ENCODE measurements at regions not wholly inside any gene's neighbourhood (a gene's known extent, or its start where the extent isn't known, plus 50 kb on each side); places are given as distances from the start of the nearest gene placed in this dataset.

DNA sequence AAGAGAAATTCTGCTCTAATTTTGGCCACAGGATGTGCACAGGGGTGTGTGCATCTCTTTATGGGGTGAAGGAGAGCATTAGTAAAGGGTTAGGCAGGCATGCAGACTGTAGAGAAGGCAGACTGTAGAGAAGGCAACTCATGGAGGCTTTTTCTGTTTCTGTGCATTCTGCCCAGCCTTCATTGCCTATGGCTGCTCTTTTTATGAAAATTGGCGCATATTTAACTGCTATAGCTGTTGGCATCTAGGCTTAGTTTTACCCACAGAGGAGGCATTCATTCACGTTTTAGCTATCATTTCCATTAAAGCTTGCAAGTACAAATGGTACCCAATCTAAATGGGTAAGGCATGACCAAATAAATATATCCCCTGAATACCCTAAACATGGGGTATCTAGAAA, 286.8 kb upstream of the ID4 start:
- TF ChIP-seq, protein P1, sequence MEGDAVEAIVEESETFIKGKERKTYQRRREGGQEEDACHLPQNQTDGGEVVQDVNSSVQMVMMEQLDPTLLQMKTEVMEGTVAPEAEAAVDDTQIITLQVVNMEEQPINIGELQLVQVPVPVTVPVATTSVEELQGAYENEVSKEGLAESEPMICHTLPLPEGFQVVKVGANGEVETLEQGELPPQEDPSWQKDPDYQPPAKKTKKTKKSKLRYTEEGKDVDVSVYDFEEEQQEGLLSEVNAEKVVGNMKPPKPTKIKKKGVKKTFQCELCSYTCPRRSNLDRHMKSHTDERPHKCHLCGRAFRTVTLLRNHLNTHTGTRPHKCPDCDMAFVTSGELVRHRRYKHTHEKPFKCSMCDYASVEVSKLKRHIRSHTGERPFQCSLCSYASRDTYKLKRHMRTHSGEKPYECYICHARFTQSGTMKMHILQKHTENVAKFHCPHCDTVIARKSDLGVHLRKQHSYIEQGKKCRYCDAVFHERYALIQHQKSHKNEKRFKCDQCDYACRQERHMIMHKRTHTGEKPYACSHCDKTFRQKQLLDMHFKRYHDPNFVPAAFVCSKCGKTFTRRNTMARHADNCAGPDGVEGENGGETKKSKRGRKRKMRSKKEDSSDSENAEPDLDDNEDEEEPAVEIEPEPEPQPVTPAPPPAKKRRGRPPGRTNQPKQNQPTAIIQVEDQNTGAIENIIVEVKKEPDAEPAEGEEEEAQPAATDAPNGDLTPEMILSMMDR (IDR thresholded peaks at IDR 0.05), result no peak
- TF ChIP-seq, protein P2, sequence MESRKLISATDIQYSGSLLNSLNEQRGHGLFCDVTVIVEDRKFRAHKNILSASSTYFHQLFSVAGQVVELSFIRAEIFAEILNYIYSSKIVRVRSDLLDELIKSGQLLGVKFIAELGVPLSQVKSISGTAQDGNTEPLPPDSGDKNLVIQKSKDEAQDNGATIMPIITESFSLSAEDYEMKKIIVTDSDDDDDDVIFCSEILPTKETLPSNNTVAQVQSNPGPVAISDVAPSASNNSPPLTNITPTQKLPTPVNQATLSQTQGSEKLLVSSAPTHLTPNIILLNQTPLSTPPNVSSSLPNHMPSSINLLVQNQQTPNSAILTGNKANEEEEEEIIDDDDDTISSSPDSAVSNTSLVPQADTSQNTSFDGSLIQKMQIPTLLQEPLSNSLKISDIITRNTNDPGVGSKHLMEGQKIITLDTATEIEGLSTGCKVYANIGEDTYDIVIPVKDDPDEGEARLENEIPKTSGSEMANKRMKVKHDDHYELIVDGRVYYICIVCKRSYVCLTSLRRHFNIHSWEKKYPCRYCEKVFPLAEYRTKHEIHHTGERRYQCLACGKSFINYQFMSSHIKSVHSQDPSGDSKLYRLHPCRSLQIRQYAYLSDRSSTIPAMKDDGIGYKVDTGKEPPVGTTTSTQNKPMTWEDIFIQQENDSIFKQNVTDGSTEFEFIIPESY (IDR thresholded peaks at IDR 0.05; ENCODE audit: borderline replicate concordance, low read depth), result no peak
- TF ChIP-seq, protein P3, sequence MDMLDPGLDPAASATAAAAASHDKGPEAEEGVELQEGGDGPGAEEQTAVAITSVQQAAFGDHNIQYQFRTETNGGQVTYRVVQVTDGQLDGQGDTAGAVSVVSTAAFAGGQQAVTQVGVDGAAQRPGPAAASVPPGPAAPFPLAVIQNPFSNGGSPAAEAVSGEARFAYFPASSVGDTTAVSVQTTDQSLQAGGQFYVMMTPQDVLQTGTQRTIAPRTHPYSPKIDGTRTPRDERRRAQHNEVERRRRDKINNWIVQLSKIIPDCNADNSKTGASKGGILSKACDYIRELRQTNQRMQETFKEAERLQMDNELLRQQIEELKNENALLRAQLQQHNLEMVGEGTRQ (IDR thresholded peaks at IDR 0.05; ENCODE audit: borderline replicate concordance, low read depth, low read length), result no peak
- TF ChIP-seq POLR2AphosphoS5 (IDR thresholded peaks at IDR 0.05; ENCODE audit: low read depth, low read length) (no peak), CHD2 (IDR thresholded peaks at IDR 0.05; ENCODE audit: low read length, partially characterized antibody) (no peak)
